ENCODE measurements at regions not wholly inside any gene's neighbourhood (a gene's known extent, or its start where the extent isn't known, plus 50 kb on each side); places are given as distances from the start of the nearest gene placed in this dataset.
"Not testable (repeated sequence)": the region's sequence is repeated elsewhere in the genome, so short reads cannot be mapped to it uniquely, and the experiment has no call there.

- H4K20me1 ChIP-seq (replicated peaks; ENCODE audit: control insufficient read depth, insufficient read depth, low read length); CTCF ChIA-PET (ENCODE audit: low intra/inter-chr PET ratio); H3K9ac ChIP-seq (ENCODE audit: insufficient read depth in 1 of 2, low read depth in 2 of 2, low read length in 2 of 2); H2AFZ ChIP-seq (ENCODE audit: low read depth, low read length); H3K79me2 ChIP-seq (ENCODE audit: control insufficient read depth, insufficient read depth, low read length); intact Hi-C loops (cut with micrococcal nuclease); H3K4me1 ChIP-seq (replicated peaks in 1 of 2; ENCODE audit: control insufficient read depth in 2 of 2, insufficient read depth in 2 of 2, low read length in 2 of 2); in situ Hi-C loops (cut with MboI); H3K4me2 ChIP-seq (ENCODE audit: insufficient read depth, low read length); H3K9me3 ChIP-seq (replicated peaks; ENCODE audit: control insufficient read depth, insufficient read depth, low read depth, low read length); H3K36me3 ChIP-seq (ENCODE audit: control insufficient read depth, insufficient read depth, low read length); FAIRE-seq; H3K27ac ChIP-seq (ENCODE audit: extremely low read depth, low read depth, low read length); H3K4me3 ChIP-seq; H3K9me1 ChIP-seq (ENCODE audit: control insufficient read depth, insufficient read depth, low read length); BruUV-seq (replicated peaks); DNase-seq (ENCODE audit: extremely low read depth in 1 of 4, low spot score in 3 of 4); ATAC-seq; TF ChIP-seq CEBPG (CRISPR knock-in tag; IDR thresholded peaks at IDR 0.05): not testable (repeated sequence)
- WGBS (ENCODE audit: insufficient coverage, low coverage, missing lambda C conversion rate) = 0% methylated on average over 1 of the region's 1 CpG
- peaks cover 5 to 14% of the 10 kb centered on the region in 2 experiments; a peak in 3 of 5 replicates for H3K27me3 ChIP-seq (ENCODE audit: control insufficient read depth in 2 of 2, insufficient read depth in 2 of 2, low read length in 2 of 2)
- TF ChIP-seq CEBPG (tag; conservative IDR thresholded peaks at IDR 0.05 in 1 of 2, IDR thresholded peaks at IDR 0.05 in 1 of 2) (0 out of 4 replicates have a peak, but pooled peaks of 1 of the 2 experiments have one; percentile 28), ZNF766 (CRISPR knock-in tag; conservative IDR thresholded peaks at IDR 0.05) (peak; percentile 91), CTBP1 (IDR thresholded peaks at IDR 0.05; ENCODE audit: borderline replicate concordance) (0 out of 2 replicates have a peak, but pooled peaks have one; percentile 11), SPI1 (IDR thresholded peaks at IDR 0.05; ENCODE audit: borderline replicate concordance, low read depth, low read length) (peak; percentile 42; the same call in 1 of the 2 replicates)
- POLR2A ChIA-PET = interaction anchor here (1.1 kb wide), 1 partner anchor 30 kb away, joined by 3 read pairs; no protein-coding TSS in a partner anchor
Observed at GRCh38 chr10:71108042-71108441, 104.3 kb upstream of the UNC5B start.

GRCh38 chr10:71112138-71112785 is 100.1 kb upstream of the UNC5B start:
- H2AFZ ChIP-seq (ENCODE audit: low read depth, low read length) = no peak overlapping the region
- ChIA-PET CTCF (ENCODE audit: low intra/inter-chr PET ratio) (no interaction called here), POLR2A (interaction anchor here (0.6 to 1.1 kb wide), 3 partner anchors 9 to 1521 kb away, joined by 3 to 4 read pairs (median 3); no protein-coding TSS in a partner anchor)
- no peak overlapping the region for H3K27ac ChIP-seq (ENCODE audit: extremely low read depth, low read depth, low read length)
- intact Hi-C loops (cut with micrococcal nuclease) = no loop called here
- FAIRE-seq (no peak), ATAC-seq (no peak), DNase-seq (ENCODE audit: extremely low read depth in 1 of 4, low spot score in 3 of 4) (no peak)
- H3K79me2 ChIP-seq (ENCODE audit: control insufficient read depth, insufficient read depth, low read length) = no peaks in the 10 kb centered on the region
- H3K9ac ChIP-seq (ENCODE audit: insufficient read depth in 1 of 2, low read depth in 2 of 2, low read length in 2 of 2) = no peak overlapping the region
- no peaks in the 10 kb centered on the region for H3K36me3 ChIP-seq (ENCODE audit: control insufficient read depth, insufficient read depth, low read length)
- 2% methylated on average over 2 of the region's 2 CpGs for WGBS (ENCODE audit: insufficient coverage, low coverage, missing lambda C conversion rate)
- in situ Hi-C loops (cut with MboI) = no loop called here
- no TSS peak for BruUV-seq (replicated peaks)
- H3K4me3 ChIP-seq = no peak overlapping the region
- H3K4me2 ChIP-seq (ENCODE audit: insufficient read depth, low read length) = no peak overlapping the region
- H3K9me3 ChIP-seq (replicated peaks; ENCODE audit: control insufficient read depth, insufficient read depth, low read depth, low read length) = no peaks in the 10 kb centered on the region
- H3K4me1 ChIP-seq (replicated peaks in 1 of 2; ENCODE audit: control insufficient read depth in 2 of 2, insufficient read depth in 2 of 2, low read length in 2 of 2) = no peaks in the 10 kb centered on the region
- H4K20me1 ChIP-seq (replicated peaks; ENCODE audit: control insufficient read depth, insufficient read depth, low read length) = no peaks in the 10 kb centered on the region
- H3K27me3 ChIP-seq (ENCODE audit: control insufficient read depth in 2 of 2, insufficient read depth in 2 of 2, low read length in 2 of 2) = no peaks in the 10 kb centered on the region
- H3K9me1 ChIP-seq (ENCODE audit: control insufficient read depth, insufficient read depth, low read length) = no peaks in the 10 kb centered on the region
- TF ChIP-seq NCOA4 (IDR thresholded peaks at IDR 0.05; ENCODE audit: partially characterized antibody) (no peak), RBM22 (IDR thresholded peaks at IDR 0.05; ENCODE audit: low read depth, low read length, poor library complexity, severe bottlenecking) (no peak), ZNF253 (CRISPR knock-in tag; conservative IDR thresholded peaks at IDR 0.05) (no peak), POLR2AphosphoS5 (IDR thresholded peaks at IDR 0.05; ENCODE audit: control insufficient read depth, insufficient read depth, low read depth, low read length) (no peak), MAFG (tag; conservative IDR thresholded peaks at IDR 0.05) (peak; percentile 73; the same call in 1 of the 2 replicates), RAD21 (CRISPR knock-in tag; conservative IDR thresholded peaks at IDR 0.05 in 1 of 2, IDR thresholded peaks at IDR 0.05 in 1 of 2) (no peak), ZNF143 (CRISPR knock-in tag; IDR thresholded peaks at IDR 0.05) (no peak), KLF10 (CRISPR knock-in tag; IDR thresholded peaks at IDR 0.05) (no peak), ZNF445 (CRISPR knock-in tag; IDR thresholded peaks at IDR 0.05; ENCODE audit: low read depth) (no peak)
- TF ChIP-seq, protein P1, sequence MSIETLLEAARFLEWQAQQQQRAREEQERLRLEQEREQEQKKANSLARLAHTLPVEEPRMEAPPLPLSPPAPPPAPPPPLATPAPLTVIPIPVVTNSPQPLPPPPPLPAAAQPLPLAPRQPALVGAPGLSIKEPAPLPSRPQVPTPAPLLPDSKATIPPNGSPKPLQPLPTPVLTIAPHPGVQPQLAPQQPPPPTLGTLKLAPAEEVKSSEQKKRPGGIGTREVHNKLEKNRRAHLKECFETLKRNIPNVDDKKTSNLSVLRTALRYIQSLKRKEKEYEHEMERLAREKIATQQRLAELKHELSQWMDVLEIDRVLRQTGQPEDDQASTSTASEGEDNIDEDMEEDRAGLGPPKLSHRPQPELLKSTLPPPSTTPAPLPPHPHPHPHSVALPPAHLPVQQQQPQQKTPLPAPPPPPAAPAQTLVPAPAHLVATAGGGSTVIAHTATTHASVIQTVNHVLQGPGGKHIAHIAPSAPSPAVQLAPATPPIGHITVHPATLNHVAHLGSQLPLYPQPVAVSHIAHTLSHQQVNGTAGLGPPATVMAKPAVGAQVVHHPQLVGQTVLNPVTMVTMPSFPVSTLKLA (conservative IDR thresholded peaks at IDR 0.05) = no peak

All from K562 (cell line).